Activated T-cell treated with anti-CD3 and anti-CD28 coated beads for 1 hour (primary cell): ENCODE measurements at regions not wholly inside any gene's neighbourhood (a gene's known extent, or its start where the extent isn't known, plus 50 kb on each side); places are given as distances from the start of the nearest gene placed in this dataset.

Experiments
- DNase-seq: peaks from one replicate; pipeline ENCODE4 v3.0.0-alpha.2; 2020; ENCODE audit warnings: low read depth

DNA sequence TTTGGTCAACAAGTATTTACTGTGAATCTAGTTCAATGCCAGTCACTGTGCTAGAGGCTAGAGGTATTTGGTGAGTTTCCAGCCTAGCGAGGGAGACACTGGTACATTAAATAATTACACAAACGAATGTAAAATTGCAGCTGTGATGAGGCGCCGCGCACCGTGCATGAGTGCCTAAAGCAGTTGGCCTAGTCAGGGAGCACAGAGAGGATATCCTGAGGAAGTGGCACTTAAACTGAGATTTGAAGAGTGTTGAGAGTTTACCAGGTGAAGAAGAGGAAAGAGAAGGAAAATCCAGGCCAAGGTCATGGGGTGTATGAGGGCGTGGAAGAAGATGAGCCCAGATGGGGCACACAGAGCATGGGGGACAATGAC is 157.6 kb upstream of the NDUFV2 start:
- DNase-seq = no peak

DNA sequence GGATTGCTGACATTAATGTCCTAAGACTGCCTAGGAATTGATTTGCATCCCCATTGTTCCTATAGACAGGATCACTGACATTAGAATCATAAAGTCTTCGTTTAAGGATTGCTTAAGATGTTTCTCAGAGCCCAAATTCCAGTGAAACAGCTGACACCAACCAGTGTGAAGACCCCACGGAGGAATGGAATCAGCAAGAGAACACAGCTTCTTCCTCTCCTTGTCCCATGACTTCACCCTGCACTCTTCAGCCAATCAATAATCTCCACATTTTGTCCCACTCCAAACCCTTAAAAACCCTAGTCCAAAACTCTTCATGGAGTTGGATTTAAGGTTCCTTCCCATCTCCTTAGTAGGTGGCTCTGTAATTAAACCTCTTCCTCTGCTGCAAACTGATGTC is 157.0 kb upstream of the NDUFV2 start:
- no peak for DNase-seq

DNA sequence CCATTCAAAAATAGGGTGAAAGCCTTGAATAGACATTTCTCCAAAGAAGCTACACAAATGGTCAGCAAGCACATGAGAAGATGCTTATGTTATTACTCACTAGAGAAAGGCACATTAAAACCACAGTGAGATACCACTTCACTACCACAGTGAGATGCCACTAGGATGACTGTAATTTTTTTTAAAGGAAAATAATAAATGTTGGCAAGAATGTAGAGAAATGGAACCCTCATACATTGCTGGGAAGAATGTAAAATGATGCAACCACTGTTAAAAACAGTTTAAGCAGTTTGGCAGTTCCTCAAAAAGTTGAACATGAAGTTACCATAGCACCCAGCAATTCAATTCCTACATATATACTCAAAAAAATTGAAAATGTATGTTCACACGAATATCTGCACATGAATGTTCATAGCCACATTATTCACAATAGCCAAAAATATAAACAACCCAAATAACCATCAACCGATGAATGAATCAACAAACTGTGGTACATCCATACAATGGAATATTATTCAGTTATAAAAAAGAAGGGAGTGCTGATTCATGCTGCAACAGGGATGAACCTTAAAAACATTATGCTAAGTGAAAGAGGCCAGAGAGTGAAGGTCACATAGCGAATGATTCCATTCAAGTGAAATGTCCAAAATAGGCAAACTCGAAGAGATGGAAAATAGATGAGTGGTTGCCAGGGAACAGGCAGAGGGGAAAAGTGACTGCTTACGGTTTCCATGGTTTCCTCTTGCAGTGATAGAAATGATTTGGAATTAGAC is 156.2 kb upstream of the NDUFV2 start:
- DNase-seq = no peak

DNA sequence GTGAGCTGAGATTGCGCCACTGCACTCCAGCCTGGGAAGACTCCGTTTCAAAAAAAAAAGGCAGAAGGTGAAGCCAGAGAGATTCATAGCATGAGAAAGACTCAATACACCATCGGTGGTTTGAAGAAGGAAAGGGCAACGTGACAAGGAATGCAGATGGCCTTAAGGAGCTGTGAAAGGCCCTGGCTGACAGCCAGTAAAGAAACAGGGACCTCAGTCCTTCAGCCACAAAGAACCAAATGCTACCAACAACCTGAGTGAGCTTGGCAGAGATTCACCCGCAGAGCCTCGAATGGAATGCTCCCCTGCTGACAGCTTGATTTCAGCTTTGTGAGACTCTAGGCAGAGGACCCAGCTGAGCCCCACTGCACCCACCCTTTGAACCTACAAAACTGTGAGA is 154.9 kb upstream of the NDUFV2 start:
- no peak for DNase-seq

DNA sequence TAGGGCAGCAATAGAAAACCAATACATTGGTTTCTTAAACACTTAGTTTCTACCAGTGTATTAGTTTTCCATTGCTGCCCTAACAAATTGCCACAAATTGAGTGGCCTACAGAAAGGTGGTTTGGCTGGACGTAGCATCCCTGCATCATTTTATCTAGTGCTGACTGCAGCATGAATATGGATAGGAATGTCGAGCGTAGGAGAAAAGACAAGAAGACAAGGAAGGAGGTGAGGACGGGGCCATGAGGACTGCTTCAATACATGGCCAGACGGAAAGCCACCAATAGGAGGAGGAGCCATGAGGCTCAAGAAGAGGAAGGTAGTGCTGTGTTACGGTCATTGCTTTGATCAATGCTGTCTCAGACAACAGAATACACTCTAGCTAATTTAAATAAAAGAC is 154.5 kb upstream of the NDUFV2 start:
- DNase-seq = no peak

DNA sequence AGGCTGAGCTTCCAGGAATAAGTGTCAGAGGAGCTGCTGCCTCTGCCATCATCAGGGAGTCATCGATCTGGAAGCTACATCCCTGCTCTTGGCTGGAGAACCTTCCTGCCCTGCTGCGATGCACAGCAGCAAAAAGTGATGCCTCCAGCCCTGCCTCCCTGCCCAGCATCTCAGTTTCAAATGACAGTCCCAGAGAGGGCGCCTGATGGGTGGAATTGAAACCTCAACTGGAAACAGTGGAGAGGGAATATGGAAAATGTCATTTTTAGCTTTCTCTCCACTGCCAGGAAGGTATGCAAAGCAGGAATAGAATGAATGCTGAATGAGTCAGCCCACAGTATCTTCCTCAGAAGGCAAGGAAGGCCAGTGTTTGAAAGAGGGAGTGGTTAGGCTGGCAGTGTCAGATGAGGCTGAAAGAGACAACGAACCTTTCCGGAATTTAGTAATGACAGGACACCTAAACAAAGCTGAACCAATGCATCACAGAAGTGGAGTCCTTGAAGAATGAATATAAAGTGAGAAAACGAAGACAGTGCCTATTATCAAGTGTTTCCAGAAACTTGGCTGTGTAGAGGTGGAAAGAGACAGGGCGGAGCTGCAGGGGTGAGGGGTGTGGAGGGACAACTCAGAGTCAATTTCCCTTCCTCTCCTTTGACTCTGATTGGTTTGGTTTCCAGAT is 153.9 kb upstream of the NDUFV2 start:
- DNase-seq = no peak

DNA sequence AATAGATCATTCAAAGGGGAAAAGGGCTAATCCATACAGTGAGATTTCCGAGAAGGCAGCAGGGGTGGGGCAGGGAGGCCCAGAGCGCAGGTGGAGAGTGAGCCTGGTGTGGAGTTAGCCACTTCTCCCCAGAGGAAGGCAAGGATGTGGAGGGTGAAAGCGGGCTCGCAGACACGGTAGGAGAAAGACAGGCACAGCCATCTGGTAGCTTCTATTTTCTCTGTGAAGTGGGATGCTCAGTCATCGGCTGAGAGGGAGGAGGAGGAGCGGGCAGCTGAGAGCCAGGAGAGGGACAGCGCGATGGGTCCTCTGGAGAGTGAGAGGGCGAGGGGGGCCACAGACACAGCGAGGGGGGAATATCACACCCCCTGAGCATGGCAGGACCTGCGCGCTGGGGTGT is 153.3 kb upstream of the NDUFV2 start:
- no peak for DNase-seq

DNA sequence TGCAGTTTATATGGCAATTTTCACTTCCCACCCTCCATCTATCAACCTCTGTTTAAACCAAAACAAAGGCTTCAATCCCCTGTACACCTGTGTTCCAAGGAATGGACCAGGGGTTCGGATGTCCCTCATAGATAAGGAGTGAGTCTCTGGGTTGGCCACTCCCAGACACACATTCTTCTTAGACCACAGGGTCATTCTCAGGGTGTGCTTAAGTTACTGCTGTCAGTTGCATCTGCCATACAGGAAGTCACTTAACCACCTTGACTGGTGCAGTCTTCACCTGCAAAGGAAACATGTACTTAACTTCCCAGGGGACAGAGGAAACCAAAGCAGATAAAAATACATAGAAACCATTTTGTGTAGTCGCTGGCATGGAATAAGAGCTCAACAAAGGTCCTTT is 151.0 kb upstream of the NDUFV2 start:
- no peak for DNase-seq

DNA sequence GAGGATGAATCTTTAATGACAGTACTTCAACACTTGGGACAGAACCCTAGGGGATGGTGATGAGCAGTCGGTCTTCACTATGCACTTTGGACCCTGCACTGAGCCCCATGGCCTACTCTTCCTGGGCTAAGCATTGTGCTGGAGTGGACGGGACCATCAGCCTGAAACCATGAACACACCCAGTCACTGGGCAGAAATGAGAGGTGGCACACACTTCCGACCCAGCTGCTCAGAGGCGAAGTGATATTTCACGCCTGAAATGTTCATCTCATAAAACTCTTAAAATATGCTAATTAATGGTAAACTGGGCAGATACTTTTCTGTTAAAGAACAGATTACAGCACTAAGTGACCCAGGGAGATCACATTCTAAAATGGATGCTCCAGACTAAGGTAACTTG is 150.3 kb upstream of the NDUFV2 start:
- no peak for DNase-seq

DNA sequence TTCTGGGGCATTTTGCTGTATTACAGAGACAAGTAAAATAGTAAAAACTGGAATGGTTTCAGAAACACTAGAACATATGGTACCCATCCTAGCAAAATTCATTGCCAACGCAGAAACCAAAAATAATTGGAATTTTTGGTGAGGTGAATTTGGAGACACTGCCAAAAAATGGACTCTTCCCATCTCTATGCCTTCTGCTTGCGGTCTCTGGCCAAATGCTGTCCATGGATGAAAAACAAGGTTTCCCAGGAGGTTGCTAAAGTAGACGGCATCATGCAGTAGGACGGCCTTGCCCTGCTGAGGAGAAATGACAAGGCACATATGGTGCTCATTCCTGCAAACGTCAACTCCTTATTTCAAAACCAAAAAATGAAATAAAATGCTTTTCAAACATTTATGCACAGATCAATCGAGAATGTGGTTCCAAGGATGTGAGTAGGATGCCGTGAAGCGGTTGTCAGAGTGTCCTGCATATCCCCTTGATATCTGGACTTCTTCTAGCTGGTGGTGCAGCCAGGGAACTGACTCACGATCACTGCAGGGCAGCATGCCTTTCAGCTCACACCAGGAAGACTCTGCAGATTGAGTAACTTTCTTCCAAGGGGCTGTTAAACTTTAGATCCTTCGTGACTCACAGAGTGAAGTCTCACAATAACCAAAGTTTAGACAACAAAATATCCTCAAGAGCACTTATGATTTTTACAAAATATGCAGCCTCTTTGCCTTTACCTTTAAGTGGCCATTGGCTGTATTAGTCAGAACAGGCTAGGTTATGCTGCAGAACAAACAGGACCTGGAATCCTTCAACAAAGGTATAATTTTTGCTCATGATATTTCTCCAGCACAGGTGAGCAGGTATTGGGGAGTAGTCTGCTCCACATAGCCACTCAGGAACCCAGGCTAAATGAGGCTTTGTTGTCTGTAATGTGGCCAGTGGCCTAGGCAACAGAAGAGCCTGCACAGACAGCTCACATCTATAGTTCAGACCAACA is 149.4 kb upstream of the NDUFV2 start:
- DNase-seq = no peak

DNA sequence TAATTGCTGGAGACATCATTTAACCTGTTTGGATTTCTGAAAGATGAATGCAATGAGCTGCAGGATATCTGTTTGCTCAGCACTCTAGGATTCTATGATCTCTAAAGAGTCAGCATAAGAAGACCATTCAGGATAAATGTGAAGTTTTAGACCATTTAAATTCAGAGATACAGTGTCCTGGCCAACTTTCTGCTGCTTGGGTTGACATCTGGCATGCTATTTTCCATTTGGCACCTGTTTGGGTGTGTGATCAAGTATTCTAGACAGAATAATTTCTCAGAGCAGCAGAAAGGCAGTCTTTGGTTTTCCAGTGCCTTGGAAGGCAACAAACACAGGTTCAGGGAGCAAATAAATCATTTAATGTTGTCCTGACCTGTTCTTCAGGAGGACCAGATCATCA is 144.8 kb upstream of the NDUFV2 start:
- no peak for DNase-seq

DNA sequence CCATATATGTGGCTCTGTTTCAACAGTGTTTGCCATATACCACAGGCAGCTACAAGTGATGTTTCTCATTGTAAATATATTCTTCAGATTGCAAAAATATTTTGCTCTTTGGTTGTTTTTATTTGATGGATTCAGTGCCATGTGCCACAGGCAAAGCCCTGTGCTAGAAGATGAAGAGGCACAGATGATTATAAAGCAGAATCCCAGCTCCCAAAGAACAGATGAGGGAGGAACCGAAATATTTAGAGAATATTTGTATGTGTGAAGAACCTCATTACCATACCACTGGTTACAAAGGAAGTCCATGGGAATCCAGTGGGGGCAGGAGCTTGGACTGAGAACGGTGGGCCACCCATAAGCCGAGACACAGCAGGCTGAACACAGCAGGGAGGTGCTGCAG is 143.8 kb upstream of the NDUFV2 start:
- DNase-seq = no peak

DNA sequence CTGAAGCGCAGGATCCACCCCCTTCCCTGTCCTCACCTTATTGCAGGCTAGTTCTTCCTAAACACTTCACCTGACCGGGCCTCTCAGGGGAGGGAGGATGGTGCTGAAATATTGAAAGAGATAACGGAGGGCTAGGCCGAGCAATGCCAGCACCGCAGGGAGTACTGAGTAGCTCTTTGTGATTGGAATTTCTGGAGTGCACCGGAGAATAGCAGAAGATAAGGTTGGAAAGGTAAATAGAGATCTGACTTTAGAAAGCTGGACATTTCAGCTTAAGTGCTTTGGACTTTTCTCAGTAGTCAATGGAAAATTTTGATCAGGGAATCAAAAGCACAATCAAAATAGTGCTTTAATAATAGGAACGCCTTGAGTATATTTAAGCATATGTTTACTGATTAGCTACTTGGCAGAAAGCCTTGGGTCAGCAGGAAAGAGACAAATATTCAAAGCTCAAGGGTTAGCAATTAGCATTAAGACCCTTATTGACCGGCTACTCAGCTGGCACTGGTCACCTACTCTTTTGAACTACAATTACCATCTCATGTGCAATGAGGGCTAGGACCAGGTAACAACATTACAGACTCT is 142.9 kb upstream of the NDUFV2 start:
- DNase-seq = no peak

DNA sequence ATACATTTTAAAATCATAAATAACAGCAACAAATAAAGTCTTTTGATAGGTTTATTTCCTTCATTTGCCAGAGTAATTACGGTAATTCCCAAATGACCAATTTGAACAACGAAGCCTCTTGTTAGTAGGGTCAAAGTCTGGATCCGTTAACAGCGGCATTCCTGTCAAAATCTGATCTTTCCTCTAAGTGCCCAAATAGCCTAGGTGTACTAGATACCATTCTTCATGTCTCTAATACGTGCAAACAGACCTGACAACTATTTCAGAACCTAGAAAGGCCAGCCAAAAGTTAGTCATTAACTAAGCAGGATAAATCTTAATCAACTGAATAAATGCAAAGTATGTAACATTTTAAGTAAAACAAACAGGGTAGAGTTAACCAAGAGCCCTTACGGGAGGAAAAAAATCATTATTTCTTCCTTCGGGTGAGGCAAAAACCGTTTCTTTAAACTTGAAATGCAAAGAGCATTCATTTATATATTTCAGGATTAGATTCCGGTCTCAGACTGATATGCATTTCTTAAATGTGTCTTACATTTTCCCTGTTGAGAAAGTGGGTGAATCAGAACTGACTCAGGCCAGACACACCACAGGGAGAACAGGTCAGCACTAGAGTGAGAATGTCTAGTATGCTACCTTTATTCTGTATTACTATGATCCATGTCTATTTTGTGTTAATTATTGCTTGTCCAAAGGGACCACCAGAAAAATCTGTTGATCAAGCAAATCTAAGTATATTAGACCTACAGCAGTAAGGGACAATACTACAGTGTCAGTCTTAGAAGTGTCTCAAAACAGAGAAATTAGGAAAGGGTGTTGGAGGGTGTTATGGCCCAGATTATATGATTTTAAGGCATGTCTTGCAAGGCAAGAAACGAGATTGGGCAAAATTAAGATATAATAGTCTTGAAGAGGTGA is 141.5 kb upstream of the NDUFV2 start:
- DNase-seq = no peak

DNA sequence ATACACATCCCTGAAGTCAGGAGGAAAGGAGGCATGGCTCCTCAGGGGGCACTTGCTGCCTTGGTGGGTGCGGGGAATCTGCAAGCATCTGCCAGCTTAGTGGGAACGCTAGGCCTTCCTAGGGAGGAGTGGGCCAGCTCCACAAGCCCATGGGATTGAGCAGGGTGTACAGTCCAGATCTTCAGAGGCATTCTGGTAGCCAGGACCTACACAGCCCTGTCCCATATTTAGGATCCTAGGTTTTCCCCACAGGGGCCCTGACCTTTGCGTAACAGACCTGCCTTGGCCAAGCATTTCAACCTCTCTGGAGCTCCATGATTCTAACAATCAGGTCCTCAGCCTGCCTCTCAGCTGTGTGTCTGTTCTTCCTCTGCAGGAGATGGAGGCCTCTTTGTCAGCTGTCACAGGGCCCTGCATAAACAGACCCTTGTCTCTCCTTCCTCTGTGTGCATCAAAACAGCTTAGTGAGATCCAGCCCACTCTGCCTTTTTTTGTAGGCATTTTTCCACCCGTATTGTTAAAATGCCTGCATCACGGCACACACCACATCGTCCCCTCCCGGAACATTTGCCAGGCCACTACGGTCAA is 140.2 kb upstream of the NDUFV2 start:
- DNase-seq = no peak

DNA sequence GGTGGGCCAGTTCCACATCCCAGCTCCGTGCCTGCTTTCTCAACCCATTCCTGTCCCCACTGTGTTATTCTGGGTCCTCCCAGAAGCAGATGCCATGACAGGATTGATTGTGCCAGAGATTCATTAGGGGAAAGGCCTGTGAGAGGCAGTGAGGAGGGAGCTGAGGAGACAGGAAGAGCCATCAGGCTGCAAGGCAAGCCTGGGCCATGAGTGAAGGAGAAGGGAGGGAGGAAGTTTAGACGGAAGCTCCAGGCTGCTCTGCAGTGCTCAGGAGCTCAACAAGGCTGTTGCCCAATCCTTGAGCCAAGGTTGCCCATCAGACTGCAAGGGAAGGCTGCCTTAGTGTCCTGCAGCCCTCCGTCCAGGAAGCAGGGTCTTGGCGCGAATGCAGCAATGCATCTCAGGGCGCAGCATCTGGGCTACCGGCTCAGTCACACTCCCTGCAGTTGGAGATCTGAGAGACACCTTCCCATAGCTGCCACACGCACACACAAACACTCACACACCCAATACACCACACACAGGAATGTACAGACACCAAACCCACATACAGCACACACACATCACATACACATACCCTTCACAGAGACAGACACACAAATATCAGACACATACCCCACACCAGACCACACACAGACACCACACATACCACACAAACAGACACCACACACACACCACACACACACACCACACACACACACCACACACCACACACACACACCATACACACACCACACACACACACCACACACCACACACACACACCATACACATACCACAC is 139.5 kb upstream of the NDUFV2 start:
- no peak for DNase-seq

DNA sequence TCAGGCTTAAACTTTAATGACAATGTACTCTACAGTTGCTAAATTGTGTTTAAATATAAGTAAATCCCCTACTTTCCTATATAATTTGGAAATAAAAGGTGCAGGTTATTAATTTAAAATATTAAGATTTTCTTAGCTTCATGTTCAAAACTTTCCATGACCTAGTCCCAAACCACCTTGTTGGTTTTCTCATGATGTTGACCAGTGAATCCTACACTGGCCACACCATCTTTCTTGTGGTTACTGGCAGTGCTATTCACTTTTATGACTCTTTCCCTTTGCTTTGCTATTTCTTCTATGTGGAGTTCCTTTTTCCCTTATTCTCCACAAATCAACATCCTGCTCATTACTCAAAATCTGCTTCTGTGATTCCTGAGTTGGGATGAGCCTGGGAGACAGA is 138.6 kb upstream of the NDUFV2 start:
- no peak for DNase-seq

DNA sequence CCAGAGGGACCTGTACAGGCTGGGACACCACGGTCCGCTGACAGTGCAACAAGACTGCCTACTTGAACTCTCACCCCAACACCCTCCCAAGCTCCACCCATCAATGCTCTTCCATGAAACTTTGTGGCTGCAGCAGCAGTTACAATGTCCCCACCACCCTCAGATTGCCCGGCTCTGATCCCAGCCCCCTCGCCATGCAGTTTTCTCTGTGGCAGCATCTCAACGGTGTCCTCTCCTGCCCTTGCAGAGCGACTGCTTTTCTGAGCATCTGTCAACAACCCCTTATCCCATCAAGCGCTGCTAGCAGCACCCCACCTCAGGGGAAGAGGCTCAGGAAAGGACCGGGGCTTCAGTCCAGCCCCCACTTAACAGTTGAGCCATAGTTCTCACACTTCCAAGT is 137.1 kb upstream of the NDUFV2 start:
- no peak for DNase-seq

DNA sequence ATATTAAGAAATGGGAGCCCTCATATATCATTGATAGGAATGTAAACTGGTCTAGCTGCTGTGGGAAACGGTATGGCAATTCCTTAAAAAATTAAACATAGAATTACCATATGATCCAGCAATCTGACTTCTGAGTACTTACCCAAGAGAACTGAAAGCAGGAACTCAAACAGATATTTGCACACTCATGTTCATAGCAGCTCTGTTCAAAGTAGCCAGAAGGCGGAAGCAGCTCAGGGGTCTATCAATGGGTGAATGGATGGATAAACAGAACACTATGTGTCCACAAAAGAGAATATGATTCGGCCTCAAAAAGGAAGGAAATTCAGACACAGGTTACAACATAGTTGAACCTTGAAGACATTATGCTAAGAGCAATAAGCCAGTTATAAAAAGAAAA is 135.7 kb upstream of the NDUFV2 start:
- DNase-seq = no peak

DNA sequence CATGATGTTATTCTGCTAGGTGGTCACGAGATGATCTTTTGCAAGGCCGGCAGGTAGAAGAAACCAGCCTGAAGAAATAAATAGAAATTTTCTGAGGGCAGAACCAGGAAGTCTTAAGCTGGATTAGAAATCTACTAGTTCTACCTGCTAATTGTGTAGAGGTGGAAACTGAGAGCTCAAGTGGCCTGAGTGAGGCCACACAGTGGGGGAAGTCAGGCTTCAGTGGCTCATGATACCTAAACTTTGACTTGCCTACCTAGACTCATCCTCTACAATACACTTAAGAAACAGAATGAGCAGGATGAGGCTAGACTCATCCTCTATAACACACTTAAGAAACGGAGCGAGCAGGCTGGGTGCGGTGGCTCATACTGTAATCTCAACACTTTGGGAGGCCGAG is 134.9 kb upstream of the NDUFV2 start:
- no peak for DNase-seq
